ENCODE measurements at regions not wholly inside any gene's neighbourhood (a gene's known extent, or its start where the extent isn't known, plus 50 kb on each side); places are given as distances from the start of the nearest gene placed in this dataset.
"Not testable (repeated sequence)": the region's sequence is repeated elsewhere in the genome, so short reads cannot be mapped to it uniquely, and the experiment has no call there.

DNA sequence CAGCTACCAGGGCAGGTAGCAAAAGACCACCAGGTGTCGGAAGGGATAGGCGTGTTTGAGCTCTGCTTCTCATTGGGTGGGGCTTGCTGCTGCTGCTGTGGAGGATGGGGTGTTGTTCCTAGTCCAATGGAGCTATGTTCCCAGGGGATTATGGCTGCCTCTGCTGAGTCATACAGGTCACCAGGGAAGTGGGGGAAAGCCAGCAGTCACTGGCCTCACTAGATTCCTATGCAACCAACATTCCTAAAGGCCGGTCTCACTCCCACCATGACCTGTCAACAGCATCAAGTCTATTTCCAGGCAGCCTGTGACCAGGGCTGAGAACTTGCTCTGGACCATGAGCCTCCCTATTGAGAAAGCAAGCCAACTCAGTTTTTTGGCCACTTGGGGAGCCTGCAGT is 1160.8 kb downstream of the REEP3 start:
- Histone ChIP-seq H3K27ac (ENCODE audit: low read length) (no peak overlapping the region), H3K4me1 (ENCODE audit: control insufficient read depth, insufficient read depth, low read length) (no peaks in the 10 kb centered on the region), H3K9me3 (ENCODE audit: control insufficient read depth in 2 of 2, low read length in 2 of 2) (no peaks in the 10 kb centered on the region), H3K9ac (ENCODE audit: low read length in 2 of 2) (no peak overlapping the region), H3K36me3 (ENCODE audit: control insufficient read depth in 2 of 2, insufficient read depth in 2 of 2, low read length in 2 of 2) (no peaks in the 10 kb centered on the region), H3K27me3 (ENCODE audit: control insufficient read depth in 1 of 2, insufficient read depth in 2 of 2, low read length in 2 of 2) (no peaks in the 10 kb centered on the region), H3K4me3 (ENCODE audit: low read length in 2 of 2) (no peak overlapping the region)

DNA sequence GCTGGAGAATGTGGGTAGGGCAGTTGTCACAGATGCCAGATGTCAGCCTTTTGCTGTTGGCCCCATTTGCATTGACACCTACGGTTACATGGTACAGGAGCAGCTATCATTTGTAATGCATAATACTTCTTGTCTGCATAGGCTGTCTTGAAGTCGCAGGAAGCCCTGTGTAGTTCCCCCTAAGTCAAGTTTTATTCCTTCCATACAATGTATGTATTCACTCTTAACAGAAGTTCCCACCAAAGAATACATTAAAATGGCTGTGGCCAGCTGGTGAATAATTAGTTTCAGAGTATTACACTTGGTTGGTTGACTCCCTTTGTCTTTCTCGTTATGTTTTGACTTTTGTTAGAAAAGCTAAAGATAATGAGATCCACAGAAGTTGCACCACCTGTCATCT is 1169.0 kb downstream of the REEP3 start:
- H3K9ac ChIP-seq (ENCODE audit: low read length in 2 of 2): no peak overlapping the region
- H3K36me3 ChIP-seq (ENCODE audit: control insufficient read depth in 2 of 2, insufficient read depth in 2 of 2, low read length in 2 of 2): no peaks in the 10 kb centered on the region
- H3K27ac ChIP-seq (ENCODE audit: low read length): no peak overlapping the region
- no peak overlapping the region for H3K4me3 ChIP-seq (ENCODE audit: low read length in 2 of 2)
- no peaks in the 10 kb centered on the region for H3K9me3 ChIP-seq (ENCODE audit: control insufficient read depth in 2 of 2, low read length in 2 of 2)
- H3K4me1 ChIP-seq (ENCODE audit: control insufficient read depth, insufficient read depth, low read length): no peaks in the 10 kb centered on the region
- no peaks in the 10 kb centered on the region for H3K27me3 ChIP-seq (ENCODE audit: control insufficient read depth in 1 of 2, insufficient read depth in 2 of 2, low read length in 2 of 2)

DNA sequence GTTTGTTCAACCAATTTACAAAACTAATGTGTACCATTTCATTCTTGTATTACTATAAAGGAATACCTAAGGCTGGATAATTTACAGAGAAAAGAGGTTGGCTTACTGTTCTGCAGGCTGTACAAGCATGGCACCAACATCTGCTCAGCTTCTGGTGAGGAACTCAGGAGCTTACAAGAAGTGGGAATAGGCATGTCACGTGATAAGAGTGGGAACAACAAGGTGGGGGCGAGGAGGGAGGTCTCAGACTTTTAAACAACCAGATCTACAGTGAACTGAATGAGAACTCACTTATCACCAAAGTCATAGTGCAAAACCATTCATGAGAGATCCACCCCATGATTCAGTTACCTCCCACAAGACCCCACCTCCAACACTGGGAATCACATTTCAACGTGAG is 1178.0 kb downstream of the REEP3 start:
- no peaks in the 10 kb centered on the region for H3K36me3 ChIP-seq (ENCODE audit: control insufficient read depth in 2 of 2, insufficient read depth in 2 of 2, low read length in 2 of 2)
- H3K9ac ChIP-seq (ENCODE audit: low read length in 2 of 2): no peak overlapping the region
- no peak overlapping the region for H3K27ac ChIP-seq (ENCODE audit: low read length)
- no peaks in the 10 kb centered on the region for H3K27me3 ChIP-seq (ENCODE audit: control insufficient read depth in 1 of 2, insufficient read depth in 2 of 2, low read length in 2 of 2)
- H3K4me3 ChIP-seq (ENCODE audit: low read length in 2 of 2): no peak overlapping the region
- no peaks in the 10 kb centered on the region for H3K4me1 ChIP-seq (ENCODE audit: control insufficient read depth, insufficient read depth, low read length)
- no peaks in the 10 kb centered on the region for H3K9me3 ChIP-seq (ENCODE audit: control insufficient read depth in 2 of 2, low read length in 2 of 2)

GRCh38 chr10:64702086-64702485 is 1180.9 kb downstream of the REEP3 start:
- not testable (repeated sequence) for H3K27me3 ChIP-seq (ENCODE audit: control insufficient read depth in 1 of 2, insufficient read depth in 2 of 2, low read length in 2 of 2); H3K9ac ChIP-seq (ENCODE audit: low read length in 2 of 2); H3K9me3 ChIP-seq (ENCODE audit: control insufficient read depth in 2 of 2, low read length in 2 of 2); H3K27ac ChIP-seq (ENCODE audit: low read length); H3K36me3 ChIP-seq (ENCODE audit: control insufficient read depth in 2 of 2, insufficient read depth in 2 of 2, low read length in 2 of 2); H3K4me3 ChIP-seq (ENCODE audit: low read length in 2 of 2); H3K4me1 ChIP-seq (ENCODE audit: control insufficient read depth, insufficient read depth, low read length)

DNA sequence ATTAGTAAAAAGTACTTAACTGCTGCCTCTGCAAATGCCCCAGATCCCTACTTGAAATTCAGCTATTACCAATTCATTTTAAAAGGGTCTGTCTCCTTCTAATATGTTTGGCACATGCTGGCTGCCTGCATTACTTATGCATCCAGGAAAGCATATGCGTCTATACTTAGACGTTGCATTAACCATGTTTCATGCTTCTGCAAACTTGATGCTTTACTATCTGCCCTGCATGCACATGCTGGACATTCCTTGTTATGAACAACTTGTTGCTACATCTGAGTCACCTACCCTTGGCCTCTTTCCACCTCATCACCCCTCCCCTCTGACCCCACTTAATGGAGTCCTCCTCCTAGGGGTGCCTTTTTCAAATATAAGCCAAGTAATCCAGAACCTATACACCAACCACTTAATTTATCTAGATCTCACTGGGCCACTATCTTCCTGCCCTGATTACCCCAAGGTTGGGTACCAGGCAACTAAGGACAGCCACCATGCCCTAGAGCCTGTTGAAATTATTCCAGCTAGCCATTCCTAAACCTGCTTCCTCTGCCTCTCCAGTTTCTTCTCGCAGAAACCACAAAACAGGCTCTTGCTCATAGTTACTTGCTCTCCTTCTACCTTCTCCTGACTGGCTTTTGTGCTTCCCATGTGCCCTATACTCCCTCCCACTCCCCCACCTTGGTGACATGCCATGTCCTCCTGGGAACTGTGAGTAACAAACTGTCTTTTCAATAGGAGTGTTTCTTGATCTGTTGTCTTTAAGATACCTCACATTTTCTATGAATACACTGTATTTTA is 1187.9 kb downstream of the REEP3 start:
- Histone ChIP-seq H3K27me3 (ENCODE audit: control insufficient read depth in 1 of 2, insufficient read depth in 2 of 2, low read length in 2 of 2) (no peaks in the 10 kb centered on the region), H3K4me3 (ENCODE audit: low read length in 2 of 2) (no peak overlapping the region), H3K27ac (ENCODE audit: low read length) (no peak overlapping the region), H3K4me1 (ENCODE audit: control insufficient read depth, insufficient read depth, low read length) (no peaks in the 10 kb centered on the region), H3K9me3 (ENCODE audit: control insufficient read depth in 2 of 2, low read length in 2 of 2) (no peaks in the 10 kb centered on the region), H3K9ac (ENCODE audit: low read length in 2 of 2) (no peak overlapping the region), H3K36me3 (ENCODE audit: control insufficient read depth in 2 of 2, insufficient read depth in 2 of 2, low read length in 2 of 2) (no peaks in the 10 kb centered on the region)

DNA sequence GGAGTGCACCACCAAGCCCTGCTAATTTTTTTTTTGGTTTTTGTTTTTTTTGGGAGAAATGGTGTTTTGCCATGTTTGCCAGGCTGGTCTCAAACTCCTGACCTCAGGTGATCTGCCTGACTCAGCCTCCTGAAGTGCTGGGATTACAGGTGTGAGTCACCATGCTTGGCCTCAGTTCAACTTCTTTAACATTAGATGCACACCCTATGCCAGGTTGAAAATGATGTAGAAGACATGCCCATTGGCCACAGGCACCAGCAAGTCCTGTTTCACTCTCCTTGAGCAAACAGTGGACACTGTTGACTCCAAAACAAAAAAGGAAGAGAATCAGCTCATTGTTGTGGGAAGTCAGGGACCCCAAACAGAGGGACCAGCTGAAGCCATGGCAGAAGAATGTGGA is 1205.3 kb downstream of the REEP3 start:
- Histone ChIP-seq H3K9me3 (ENCODE audit: control insufficient read depth in 2 of 2, low read length in 2 of 2) (no peaks in the 10 kb centered on the region), H3K4me3 (ENCODE audit: low read length in 2 of 2) (no peak overlapping the region), H3K36me3 (ENCODE audit: control insufficient read depth in 2 of 2, insufficient read depth in 2 of 2, low read length in 2 of 2) (no peaks in the 10 kb centered on the region), H3K27me3 (ENCODE audit: control insufficient read depth in 1 of 2, insufficient read depth in 2 of 2, low read length in 2 of 2) (no peaks in the 10 kb centered on the region), H3K4me1 (ENCODE audit: control insufficient read depth, insufficient read depth, low read length) (no peaks in the 10 kb centered on the region), H3K9ac (ENCODE audit: low read length in 2 of 2) (no peak overlapping the region), H3K27ac (ENCODE audit: low read length) (no peak overlapping the region)

DNA sequence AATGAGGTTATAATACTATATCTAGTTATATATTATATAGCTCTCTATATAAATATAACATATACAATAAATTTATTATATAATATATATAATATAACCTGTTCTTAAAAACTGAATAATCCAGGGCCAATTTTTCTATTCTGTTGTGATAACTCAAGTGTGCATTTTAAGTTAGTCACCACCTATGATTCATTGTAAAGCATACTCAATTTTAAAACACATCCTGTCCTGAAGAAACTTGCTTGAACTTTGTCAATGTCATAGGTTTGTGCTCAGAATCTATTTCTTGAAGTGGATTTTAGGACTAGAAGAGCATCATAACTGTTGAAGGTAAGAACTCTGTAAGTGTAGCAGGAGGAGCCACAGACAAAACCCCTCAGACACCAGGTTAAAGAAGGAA is 1209.8 kb downstream of the REEP3 start:
- no peak overlapping the region for H3K9ac ChIP-seq (ENCODE audit: low read length in 2 of 2)
- no peaks in the 10 kb centered on the region for H3K9me3 ChIP-seq (ENCODE audit: control insufficient read depth in 2 of 2, low read length in 2 of 2)
- H3K4me1 ChIP-seq (ENCODE audit: control insufficient read depth, insufficient read depth, low read length): no peaks in the 10 kb centered on the region
- no peak overlapping the region for H3K4me3 ChIP-seq (ENCODE audit: low read length in 2 of 2)
- H3K27ac ChIP-seq (ENCODE audit: low read length): no peak overlapping the region
- no peaks in the 10 kb centered on the region for H3K27me3 ChIP-seq (ENCODE audit: control insufficient read depth in 1 of 2, insufficient read depth in 2 of 2, low read length in 2 of 2)
- H3K36me3 ChIP-seq (ENCODE audit: control insufficient read depth in 2 of 2, insufficient read depth in 2 of 2, low read length in 2 of 2): no peaks in the 10 kb centered on the region

GRCh38 chr10:64732372-64732957 is 1211.3 kb downstream of the REEP3 start:
- Histone ChIP-seq H3K27ac (ENCODE audit: low read length) (no peak overlapping the region), H3K9me3 (ENCODE audit: control insufficient read depth in 2 of 2, low read length in 2 of 2) (no peaks in the 10 kb centered on the region), H3K4me3 (ENCODE audit: low read length in 2 of 2) (no peak overlapping the region), H3K4me1 (ENCODE audit: control insufficient read depth, insufficient read depth, low read length) (no peaks in the 10 kb centered on the region), H3K9ac (ENCODE audit: low read length in 2 of 2) (no peak overlapping the region), H3K27me3 (ENCODE audit: control insufficient read depth in 1 of 2, insufficient read depth in 2 of 2, low read length in 2 of 2) (no peaks in the 10 kb centered on the region), H3K36me3 (ENCODE audit: control insufficient read depth in 2 of 2, insufficient read depth in 2 of 2, low read length in 2 of 2) (no peaks in the 10 kb centered on the region)

- Histone ChIP-seq H3K27me3 (ENCODE audit: control insufficient read depth in 1 of 2, insufficient read depth in 2 of 2, low read length in 2 of 2) (no peaks in the 10 kb centered on the region), H3K36me3 (ENCODE audit: control insufficient read depth in 2 of 2, insufficient read depth in 2 of 2, low read length in 2 of 2) (no peaks in the 10 kb centered on the region), H3K9me3 (ENCODE audit: control insufficient read depth in 2 of 2, low read length in 2 of 2) (no peaks in the 10 kb centered on the region), H3K4me3 (ENCODE audit: low read length in 2 of 2) (no peak overlapping the region), H3K27ac (ENCODE audit: low read length) (no peak overlapping the region), H3K9ac (ENCODE audit: low read length in 2 of 2) (no peak overlapping the region), H3K4me1 (ENCODE audit: control insufficient read depth, insufficient read depth, low read length) (no peaks in the 10 kb centered on the region)
Observed at GRCh38 chr10:64733980-64734379, 1212.8 kb downstream of the REEP3 start.

DNA sequence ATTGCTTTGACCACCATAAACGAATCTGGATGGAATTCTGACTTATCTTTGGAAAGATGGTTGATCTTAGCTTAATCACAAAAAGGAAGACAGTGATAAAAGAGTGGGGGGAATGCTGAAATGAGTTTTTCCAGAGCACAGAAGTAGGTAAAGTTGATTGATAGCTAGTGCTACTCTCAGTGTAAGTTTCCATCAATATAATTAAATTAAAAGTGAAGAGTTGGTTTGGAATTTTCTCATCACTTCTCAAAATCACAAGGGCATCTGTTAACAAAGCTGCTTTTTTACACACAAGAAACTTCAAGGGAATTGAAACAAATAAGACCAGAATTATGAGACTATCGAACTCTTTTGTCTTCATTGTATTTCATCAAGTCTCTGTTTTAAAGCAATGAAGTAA is 1217.3 kb downstream of the REEP3 start:
- Histone ChIP-seq H3K9ac (ENCODE audit: low read length in 2 of 2) (no peak overlapping the region), H3K4me3 (ENCODE audit: low read length in 2 of 2) (no peak overlapping the region), H3K27me3 (ENCODE audit: control insufficient read depth in 1 of 2, insufficient read depth in 2 of 2, low read length in 2 of 2) (no peaks in the 10 kb centered on the region), H3K27ac (ENCODE audit: low read length) (no peak overlapping the region), H3K4me1 (ENCODE audit: control insufficient read depth, insufficient read depth, low read length) (no peaks in the 10 kb centered on the region), H3K36me3 (ENCODE audit: control insufficient read depth in 2 of 2, insufficient read depth in 2 of 2, low read length in 2 of 2) (no peaks in the 10 kb centered on the region), H3K9me3 (ENCODE audit: control insufficient read depth in 2 of 2, low read length in 2 of 2) (no peaks in the 10 kb centered on the region)

DNA sequence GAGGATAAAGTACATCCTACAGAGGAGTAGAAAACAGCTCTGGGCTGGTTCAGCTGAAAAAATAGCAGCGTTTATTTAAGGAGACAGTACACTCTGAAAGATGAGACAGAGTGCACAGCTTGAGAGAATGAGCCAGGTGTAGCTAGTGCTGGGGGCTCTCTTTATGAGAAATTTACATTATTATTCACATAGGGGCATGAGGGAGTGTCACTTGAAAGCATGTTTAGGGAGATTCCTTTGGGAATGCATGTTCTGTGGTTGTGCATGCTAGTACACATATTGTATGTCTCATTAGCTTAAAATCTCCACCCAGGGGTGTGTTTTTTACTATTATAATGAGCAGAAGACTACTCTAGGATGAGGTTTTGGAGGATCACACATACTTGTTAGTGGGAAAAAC is 1224.4 kb downstream of the REEP3 start:
- Histone ChIP-seq H3K9me3 (ENCODE audit: control insufficient read depth in 2 of 2, low read length in 2 of 2) (no peaks in the 10 kb centered on the region), H3K27ac (ENCODE audit: low read length) (no peak overlapping the region), H3K36me3 (ENCODE audit: control insufficient read depth in 2 of 2, insufficient read depth in 2 of 2, low read length in 2 of 2) (no peaks in the 10 kb centered on the region), H3K4me1 (ENCODE audit: control insufficient read depth, insufficient read depth, low read length) (no peaks in the 10 kb centered on the region), H3K27me3 (ENCODE audit: control insufficient read depth in 1 of 2, insufficient read depth in 2 of 2, low read length in 2 of 2) (no peaks in the 10 kb centered on the region), H3K4me3 (ENCODE audit: low read length in 2 of 2) (no peak overlapping the region), H3K9ac (ENCODE audit: low read length in 2 of 2) (no peak overlapping the region)

All from stomach smooth muscle (tissue), 2 donors.